ENCODE measurements at regions not wholly inside any gene's neighbourhood (a gene's known extent, or its start where the extent isn't known, plus 50 kb on each side); places are given as distances from the start of the nearest gene placed in this dataset.
"Not testable (repeated sequence)": the region's sequence is repeated elsewhere in the genome, so short reads cannot be mapped to it uniquely, and the experiment has no call there.

DNA sequence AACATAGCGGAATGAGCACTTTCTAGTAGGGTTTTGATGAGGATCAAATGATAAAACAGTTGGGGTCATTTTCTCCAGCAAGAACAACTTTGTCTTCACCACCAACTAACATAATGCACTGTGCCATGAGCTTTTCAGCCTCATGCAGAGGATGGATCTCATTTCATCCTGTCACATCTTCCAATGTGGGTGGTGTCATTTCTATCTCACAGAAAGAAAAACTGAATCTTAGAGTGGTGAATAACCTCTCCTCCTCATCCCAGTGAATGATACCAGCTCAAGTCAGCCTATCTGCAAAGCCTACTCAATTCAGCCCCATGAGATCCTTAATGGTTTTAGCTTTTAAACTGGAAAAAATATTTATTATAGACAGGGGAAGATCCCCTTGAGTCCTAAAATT is 1147.2 kb downstream of the VRK1 start:
- DNase-seq (ENCODE audit: low spot score): no peak

DNA sequence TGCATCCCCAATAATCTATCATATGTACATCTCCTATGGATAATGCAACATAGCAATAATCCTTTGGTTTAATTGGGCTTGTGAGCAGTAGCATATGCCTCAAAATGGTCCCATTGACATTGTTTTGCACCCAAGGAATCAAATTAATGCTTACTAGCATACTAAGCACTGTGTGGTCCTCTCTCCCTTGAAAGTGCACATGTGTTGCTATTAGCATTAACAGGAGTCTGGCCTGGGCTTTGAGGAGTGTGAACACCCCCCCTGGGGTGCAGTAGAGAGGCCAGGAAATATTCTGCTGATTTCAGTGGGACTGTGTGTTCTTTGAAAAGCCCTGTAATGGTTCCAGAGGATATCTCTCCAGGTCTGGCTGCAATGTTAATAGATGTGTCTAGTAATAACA is 1148.4 kb downstream of the VRK1 start:
- DNase-seq (ENCODE audit: low spot score): no peak

DNA sequence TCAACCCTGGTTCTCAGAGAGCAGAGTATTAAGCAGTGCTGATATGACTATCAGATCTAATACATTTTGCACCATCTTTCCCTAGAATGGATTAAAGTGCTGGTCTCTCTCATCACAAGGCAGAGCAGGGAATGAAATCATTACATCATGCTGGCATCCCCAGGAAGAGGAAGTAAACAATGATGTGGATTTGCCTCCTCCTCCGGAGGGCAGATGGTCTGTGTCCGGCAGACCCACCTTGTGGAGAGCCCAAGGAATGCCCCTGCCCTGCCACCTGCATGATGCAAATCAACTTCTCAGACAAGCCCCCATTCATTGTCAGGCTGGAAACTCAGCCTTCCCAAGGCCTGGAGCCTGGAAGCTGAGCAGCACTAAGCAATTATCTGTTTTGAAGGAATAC is 1149.1 kb downstream of the VRK1 start:
- no peak for DNase-seq (ENCODE audit: low spot score)

DNA sequence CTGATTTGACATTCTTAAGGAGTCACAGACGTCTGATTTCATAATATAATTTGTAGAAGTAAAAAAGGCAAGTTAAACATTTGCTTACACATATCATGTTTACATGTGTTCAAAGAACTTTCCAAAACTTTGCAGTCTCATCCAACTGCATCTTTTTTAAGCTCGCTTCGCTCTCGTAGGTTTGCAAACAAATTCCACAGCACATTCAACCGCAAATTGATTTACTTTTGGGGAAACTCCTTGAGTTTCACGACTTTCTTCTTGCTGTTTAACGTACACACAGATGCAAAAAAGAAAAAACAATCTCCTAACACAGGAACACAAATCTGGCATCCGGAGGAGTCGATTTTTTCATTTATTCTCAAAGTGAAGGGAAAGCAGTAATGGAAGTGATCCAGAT is 1149.5 kb downstream of the VRK1 start:
- no peak for DNase-seq (ENCODE audit: low spot score)

DNA sequence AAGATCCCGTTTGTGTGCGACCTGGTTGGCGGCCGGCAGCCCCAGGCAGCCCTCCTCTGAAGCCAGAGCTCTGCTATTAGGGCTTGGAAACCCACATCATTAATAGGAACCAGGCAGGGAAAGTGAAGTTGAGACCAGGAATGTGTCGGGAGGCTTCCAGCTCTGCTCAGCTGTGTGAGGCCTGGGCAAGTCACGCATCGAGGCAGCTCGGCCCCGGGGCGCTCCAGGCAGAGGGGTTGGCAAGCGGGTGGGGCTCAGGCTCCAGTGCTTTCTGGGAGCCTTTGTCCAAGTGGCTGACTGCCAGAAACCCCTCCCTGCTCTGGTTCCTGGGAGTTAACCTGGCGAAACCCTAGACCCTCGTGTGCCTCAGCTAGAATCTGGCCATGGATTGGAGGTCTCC is 1151.7 kb downstream of the VRK1 start:
- DNase-seq (ENCODE audit: low spot score): no peak

DNA sequence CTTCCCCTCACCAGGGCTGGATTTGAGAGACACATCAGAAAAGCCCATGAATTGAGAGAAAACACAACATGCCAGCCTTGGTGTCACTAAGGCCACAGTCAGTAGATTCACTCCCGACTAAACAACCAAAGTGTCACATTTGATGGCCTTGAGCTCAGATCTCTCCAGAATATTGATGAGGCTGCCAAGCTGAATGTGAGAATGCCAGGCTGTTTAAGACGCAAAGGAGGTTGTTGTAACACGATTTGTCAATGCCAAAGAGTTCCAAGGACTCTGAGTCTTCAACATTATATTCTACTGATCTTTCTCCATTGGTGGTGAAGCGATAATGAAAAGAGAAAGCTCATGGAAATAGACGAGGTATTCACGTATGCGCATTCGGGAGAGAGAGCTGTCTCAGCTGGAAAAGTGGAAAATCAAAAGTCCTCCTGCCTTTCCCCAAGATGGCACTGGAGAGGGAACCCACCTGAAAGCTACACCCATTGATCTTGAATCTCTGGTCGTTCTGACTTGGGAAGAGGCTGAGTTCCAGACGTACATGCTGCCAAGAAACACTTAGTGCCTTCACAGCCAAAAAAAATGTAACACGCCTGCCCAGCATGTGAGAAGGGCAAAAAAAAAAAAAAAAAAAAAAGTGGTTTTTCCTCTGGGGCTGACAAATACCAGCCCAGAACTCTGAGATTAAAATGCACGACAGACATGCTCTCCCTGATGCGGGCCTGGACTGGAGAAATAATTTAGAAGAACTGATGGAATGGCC is 1159.6 kb downstream of the VRK1 start:
- no peak for DNase-seq (ENCODE audit: low spot score)

DNA sequence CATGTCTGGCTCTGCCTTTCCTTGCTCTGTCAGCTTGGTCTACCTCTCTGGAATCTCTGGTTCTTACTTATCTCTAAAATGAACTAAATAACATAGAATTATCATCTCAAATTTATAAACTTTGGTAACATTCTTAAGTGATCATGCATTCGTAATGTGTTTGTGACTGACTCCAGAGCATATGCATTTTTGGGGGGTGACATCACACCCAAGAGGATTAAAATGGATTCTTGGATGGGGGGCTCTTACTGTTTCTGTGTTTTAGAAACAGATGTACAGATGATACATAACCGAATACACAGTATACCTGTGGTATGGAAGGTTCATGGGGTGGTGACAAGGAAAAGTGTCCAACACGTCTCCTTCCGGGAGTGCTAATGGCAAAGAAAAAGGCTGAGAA is 1162.1 kb downstream of the VRK1 start:
- DNase-seq (ENCODE audit: low spot score): no peak

DNA sequence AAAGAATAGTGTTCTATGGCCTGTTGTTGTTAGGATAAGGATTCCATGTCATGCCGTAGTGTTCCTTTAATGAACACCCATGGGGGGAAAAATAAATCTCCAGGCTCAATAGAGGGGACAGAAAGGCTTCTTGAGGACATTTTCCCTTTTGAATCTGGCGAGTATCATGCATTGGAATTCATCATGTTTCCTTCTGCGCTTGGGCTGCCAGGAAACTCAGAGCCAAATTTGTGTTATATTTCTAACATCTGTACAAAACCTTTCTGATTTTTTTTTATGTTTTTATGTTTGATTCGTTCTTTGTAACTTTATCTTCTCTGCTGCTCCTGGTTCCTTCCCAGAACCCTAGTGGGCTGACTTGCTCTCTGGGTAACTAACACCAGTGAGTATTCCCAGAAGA is 1163.3 kb downstream of the VRK1 start:
- no peak for DNase-seq (ENCODE audit: low spot score)

DNA sequence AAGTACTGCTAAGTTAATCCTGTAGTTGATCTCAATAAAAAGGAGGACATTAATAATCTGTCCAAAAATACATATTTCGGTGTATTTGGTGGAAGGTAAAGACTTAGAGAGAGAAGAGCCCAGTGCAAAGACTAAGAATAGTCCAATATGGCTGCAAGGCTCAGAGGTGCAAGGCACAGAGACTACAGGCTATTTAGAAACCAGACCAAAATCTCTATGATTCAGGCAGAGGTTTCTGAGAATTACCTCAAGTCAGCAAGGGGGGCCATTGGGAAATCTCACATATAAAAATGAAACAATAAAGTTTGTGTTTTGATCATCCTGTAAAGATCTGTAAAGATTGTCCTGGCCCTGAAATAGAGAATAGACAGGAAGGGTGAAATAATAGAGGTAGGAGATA is 1173.0 kb downstream of the VRK1 start:
- no peak for DNase-seq (ENCODE audit: low spot score)

DNA sequence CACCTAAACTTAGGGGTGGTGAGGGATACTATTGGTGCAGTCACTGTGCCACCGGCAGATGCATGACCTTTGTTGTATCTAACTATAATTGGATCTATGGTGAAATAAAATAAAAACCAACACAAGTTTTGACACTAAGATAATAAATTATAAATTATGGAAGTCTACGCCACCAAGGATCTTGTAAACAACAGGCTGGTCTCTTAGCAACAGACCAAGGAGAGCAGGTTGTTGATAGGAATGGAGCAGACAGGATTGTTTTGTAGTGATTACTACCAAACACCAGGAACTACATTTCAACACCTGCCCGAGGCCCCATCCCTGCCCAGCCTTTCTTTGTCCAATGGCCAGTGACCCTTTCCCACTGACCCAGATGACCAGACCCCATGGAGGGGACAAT is 1178.0 kb downstream of the VRK1 start:
- no peak for DNase-seq (ENCODE audit: low spot score)

DNA sequence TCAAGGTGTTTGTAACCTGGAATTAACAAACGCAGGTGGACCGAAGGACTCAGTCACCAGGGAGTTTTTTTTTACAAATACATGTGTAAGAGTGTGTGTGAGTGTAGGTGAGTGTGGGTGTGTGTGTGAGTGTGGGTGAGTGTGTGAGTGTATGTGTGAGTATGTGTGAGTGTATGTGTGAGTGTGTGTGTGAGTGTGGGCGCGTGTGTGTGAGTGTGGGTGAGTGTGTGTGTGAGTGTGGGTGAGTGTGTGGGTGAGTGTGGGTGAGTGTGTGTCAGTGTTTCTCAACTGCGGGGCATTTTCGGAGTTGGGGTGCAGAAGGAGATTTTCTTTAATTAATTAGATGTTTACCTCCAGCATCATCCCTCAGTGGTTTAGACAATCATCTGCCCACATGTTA is 1178.8 kb downstream of the VRK1 start:
- DNase-seq (ENCODE audit: low spot score): no peak

DNA sequence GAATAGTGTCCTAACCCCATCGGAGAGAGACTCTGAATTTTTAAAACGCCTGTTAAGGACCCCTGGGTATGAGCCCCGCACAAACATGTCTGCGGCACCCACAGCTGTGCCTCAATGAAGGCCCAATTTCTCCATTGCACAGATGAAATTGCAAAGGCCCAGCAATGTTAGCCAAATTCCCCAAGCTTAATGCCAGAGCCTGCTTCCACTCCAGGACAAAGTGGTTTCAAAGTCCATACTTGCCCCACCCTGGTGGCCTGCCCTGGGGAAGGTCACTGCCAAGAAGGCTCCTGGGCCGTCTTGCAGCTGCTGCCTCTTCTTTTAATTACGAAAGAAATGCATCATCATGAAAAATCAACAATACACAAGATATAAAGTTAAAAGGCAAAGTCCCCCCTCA is 1179.7 kb downstream of the VRK1 start:
- no peak for DNase-seq (ENCODE audit: low spot score)

DNA sequence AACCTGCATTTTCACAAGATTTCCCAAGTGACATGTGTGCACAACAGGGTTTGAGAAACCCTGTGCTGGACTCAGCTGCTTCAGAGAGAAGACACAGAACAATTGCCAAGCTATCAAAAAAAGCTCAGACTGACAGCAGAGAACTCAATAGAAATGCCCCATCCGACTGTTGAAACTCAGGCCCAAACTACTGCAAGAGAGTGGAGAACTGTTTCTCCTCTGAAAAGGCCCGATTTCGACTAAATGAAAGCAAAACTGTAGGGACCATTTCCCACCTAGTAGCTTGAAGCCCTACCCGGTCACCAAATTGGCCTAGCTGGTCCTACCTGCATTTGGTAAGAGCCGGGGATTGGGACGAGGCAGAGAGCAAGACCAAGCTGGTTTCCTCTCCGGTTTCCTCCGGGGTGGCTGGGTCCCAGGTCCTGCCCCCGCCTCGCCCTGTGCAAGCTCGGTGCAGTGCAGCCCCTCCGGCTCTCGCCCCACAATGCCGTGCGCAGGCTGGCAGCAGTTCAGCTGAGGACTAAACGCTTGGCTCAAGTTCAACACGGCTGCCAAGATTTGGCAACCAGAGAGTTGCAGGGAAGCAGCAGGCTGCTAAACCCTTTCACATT is 1180.6 kb downstream of the VRK1 start:
- DNase-seq (ENCODE audit: low spot score): no peak

DNA sequence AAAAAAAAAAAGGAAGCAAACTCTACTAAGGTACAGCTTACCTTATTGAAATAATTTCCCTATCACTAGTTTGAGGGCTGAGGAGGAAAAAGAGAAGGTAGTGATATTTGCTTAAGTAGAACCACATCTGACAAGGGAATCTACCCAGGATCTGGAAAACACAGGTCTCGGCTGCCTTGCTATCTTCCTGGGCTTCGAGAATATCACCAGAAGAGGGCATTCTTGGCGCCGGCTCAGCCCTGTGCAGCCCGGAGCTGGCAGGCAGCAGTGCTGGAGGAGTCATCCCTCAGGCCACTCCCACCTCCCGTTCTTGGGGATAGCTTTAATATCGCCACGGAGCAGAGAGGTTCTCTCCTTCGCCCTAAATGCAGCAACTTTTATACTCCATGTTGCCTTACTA is 1181.2 kb downstream of the VRK1 start:
- no peak for DNase-seq (ENCODE audit: low spot score)

DNA sequence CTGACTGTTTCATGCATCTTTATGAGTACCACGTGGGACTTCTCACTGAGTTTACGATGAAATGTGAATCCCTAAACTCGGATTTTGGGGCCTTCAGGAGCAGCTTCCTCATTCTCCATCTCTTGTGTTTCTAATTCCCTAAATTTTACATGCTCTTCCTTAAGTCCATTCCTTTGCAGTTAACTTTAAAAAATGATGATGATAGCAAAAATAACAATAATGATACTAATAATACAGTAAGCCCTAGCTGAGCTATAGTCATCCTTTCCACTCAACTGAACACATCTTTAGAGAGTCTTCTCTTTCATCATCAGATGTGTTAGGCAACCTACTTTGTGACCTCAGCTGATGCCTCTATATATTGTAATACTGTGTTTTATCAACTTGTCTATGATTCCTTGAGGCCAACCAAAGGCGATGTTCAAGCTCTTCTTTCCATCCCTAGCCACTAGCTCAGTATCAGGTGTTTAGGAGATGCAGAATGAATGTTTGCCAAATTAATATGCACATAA is 1196.4 kb downstream of the VRK1 start:
- DNase-seq (ENCODE audit: low spot score): no peak

DNA sequence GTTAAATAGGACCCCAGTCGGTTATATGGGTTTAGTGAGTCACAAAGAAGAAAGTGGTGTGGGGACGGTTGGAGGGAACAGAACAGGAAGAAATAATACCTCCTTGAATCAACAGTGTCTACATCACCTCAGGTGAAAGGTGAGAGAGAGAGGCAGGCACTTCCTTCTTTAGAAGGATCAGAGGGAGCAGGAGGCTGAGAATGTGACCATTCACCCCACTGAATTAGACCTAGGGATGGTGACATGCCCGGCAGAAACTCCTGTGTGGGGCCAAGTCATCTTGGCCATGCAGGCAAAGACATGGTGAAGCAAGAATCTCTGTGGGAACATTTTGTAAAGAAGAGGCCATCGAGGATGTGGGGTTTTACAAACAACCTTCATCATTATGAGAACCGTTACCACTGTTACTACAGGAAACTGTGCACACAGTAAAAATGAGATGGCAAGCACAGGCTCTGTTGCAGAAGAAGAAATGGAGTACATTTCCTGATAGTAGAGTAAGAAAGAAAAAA is 1196.9 kb downstream of the VRK1 start:
- DNase-seq (ENCODE audit: low spot score): no peak

DNA sequence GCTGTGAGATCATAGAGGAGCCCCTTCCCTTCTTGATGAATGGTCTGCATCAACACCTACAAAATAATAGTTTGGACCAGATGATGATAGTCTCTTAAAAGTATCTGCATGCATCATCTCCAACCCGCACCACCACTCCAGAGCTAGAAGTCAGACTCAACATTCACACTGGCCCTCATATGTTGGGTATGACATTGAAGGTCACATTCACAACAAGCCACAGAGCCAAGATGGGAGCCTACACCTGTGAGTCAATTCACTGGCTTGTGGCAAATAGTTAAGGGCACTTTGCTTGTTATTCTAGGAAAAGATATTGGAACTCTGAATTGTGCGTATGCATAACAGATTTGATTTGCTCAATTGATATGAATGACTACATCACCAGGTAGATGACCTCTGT is 1197.9 kb downstream of the VRK1 start:
- DNase-seq (ENCODE audit: low spot score): no peak

DNA sequence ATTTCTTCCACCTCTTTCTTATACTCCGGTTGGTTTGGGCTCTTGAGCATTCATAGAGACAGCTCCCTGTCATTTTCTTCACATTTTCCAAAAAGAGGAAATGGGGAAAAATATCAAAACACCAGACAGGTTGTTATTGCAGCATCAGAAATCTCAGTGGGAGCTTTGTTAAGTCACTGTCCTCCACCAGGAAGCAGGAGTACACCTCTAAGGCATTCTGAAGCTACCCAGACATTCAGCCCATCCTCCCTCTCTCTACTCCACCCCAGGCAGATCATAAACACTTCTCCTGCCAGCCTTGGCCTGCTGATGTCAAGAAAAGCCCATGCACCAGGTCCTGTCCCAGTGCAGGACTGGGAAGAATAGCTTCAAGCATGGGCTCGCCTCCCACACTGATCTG is 1198.3 kb downstream of the VRK1 start:
- no peak for DNase-seq (ENCODE audit: low spot score)

DNA sequence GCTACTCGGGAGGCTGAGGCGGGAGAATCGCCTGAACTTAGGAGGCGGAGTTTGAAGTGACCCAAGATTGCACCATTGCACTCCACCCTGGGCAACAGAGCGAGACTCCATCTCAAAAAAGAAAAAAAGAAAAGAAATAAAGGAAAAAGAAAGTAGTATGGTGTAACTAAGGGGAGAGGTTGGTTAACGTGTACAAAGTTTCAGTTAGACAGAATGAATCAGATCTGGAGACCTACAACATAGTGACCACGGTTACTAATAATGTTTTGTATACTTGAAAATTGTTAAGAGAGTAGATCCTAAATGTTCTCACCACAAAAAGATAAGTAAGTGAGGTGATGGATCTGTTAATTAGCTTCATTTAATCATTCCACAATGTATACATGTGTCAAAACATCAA is 1208.8 kb downstream of the VRK1 start:
- no peak for DNase-seq (ENCODE audit: low spot score)

DNA sequence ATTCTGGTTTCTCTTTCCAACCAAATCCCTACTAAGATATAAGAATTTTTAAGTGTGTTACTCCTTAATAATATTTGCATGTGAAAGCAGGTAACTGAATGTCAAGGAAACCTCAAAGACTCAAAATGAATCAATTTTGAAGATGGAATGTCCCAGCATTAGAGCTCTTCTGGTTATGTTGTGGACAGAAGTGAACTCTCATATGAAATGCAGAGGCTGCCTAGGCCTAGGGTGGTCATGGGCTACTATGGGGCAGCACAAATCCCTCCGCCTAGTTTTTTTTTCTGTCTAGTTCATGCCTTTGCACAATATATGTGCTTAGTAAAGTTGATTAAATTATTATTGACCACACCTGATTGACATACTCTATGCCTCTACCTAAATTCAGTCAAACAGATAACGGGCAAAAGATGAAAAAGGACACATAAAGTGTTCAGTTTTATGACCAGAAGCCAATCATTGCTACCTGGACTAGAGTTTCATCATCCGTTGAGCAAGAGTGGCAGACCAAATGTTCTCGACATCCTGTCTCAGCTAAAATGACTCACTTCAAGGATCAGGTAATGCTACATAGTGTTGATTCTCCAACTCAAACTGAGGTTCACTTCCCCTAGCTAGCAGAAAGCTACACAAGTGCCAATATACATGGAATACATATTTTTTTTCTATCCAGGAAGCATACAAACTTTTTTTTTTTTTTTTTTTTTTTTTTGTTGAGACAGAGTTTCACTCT is 1211.4 kb downstream of the VRK1 start:
- DNase-seq (ENCODE audit: low spot score): no peak

DNA sequence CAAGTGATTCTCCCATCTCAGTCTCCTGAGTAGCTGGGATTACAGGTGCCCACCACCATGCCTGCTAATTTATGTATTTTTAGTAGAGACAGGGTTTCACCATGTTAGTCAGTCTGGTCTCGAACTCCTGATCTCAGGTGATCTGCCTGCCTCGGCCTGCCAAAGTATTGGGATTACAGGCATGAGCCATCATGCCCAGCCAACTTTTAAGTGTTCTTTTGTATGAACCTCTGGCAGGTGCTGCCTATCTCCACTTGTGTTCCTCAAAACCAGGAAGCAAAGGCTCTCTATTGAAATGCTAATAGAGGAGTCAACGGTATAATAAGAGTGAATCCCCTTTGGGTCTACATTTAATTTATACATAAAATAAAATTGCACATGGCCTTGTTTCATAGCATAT is 1212.0 kb downstream of the VRK1 start:
- not testable (repeated sequence) for DNase-seq (ENCODE audit: low spot score)

DNA sequence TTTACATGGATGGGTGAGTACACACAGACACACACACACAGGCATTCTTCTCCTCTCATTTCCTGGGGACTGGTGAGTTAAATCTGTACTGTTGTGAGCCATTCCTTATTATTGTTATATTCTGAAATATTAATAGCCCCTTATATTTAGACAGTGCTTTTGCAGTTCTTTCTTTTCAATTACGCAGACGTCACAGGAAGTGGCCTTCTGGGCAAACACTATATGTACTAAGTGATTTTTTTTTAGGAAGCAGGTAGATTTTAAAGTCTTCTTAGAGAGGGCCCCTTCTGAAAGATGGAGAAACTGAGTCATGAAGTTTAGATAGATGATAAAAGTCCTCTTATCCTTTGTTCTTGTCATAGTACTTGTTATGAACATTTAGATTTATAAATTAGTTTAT is 1213.6 kb downstream of the VRK1 start:
- DNase-seq (ENCODE audit: low spot score): no peak
